Rectal smooth muscle tissue (tissue), 1 donor: ENCODE measurements at regions not wholly inside any gene's neighbourhood (a gene's known extent, or its start where the extent isn't known, plus 50 kb on each side); places are given as distances from the start of the nearest gene placed in this dataset.

Experiments
- H3K27ac ChIP-seq: one replicate; pipeline ENCODE4 v1.7.0; 2013; ENCODE audit warnings: low read depth, low read length, inconsistent platforms
- H3K27me3 ChIP-seq: one replicate; pipeline ENCODE4 v1.7.0; 2013; ENCODE audit warnings: low read length; ENCODE audit not compliant: control insufficient read depth, insufficient read depth
- H3K36me3 ChIP-seq: one replicate; pipeline ENCODE4 v1.7.0; 2013; ENCODE audit warnings: low read length; ENCODE audit not compliant: control insufficient read depth, insufficient read depth
- H3K4me1 ChIP-seq: one replicate; pipeline ENCODE4 v1.7.0; 2013; ENCODE audit warnings: low read length; ENCODE audit not compliant: control insufficient read depth, insufficient read depth
- H3K4me3 ChIP-seq: one replicate; pipeline ENCODE4 v1.7.0; 2013; ENCODE audit warnings: low read length
- H3K9ac ChIP-seq: one replicate; pipeline ENCODE4 v1.7.0; 2013; ENCODE audit warnings: low read length

DNA sequence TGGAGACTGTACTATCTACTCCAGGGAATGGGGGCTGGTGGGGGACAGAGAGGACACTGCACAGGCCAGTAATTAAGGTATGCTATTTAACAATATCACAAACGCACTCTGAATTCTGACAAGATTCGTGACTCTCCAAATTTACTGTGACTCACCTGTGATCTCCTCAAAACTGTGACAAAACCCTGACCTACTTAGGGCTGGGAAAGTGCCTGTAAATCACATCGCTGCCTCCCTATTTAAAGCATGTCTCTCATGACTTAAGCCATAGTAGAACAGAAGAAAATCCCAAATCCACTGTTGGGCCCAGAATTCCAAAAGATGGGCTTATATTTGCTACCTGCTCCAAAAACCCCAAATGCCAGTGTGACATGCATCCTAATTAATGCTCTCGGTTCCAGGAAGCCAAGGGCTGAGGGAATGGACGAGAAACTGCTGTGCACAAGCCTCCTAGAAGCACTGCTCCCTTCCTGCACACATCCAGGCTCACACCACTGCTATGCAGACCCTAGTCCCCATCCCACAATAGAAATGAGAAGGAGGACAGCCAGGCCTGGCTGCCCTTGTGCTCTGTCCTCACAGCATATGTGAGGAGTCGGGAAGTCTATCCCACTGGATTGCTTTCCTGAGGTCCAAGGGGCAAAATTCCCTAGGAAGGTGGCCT is 187.7 kb upstream of the CHRNA7 start:
- no peaks in the 10 kb centered on the region for H3K4me1 ChIP-seq

DNA sequence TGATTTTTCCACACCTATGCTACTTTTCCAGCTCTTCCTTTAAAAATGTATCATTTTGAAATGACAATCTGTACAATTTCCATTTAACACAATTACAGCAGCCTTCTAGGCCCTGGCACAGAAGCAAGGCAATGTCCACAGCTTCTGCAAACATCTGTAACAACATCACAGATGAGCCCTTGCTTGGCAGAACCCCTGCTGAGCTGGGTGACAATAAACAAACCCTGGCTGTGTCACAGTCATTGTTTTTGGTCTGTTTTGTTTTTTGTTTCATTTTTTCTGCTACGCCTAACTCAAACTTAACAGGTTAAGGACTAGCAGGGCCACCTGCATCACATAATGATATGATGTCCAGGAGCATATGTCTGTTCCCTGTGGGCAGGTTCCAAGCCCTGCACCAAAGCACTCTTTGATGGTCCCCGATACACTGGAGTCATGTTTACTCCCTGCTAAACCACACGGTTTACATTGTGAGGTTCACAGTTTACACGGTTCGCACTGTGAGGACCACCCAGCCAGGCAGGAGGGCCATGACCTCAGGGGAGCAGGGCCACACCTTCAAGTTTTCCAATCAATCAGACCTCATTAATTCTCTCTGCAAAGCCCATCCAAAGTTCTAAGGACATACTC is 186.8 kb upstream of the CHRNA7 start:
- Histone ChIP-seq H3K4me1 (no peaks in the 10 kb centered on the region), H3K9ac (no peak overlapping the region), H3K36me3 (no peaks in the 10 kb centered on the region), H3K27me3 (no peaks in the 10 kb centered on the region), H3K4me3 (no peak overlapping the region), H3K27ac (no peak overlapping the region)

More for the DNA sequence above, 187.7 kb upstream of the CHRNA7 start:
- Histone ChIP-seq H3K27me3 (no peaks in the 10 kb centered on the region), H3K4me3 (no peak overlapping the region), H3K36me3 (no peaks in the 10 kb centered on the region), H3K27ac (no peak overlapping the region), H3K9ac (no peak overlapping the region)

DNA sequence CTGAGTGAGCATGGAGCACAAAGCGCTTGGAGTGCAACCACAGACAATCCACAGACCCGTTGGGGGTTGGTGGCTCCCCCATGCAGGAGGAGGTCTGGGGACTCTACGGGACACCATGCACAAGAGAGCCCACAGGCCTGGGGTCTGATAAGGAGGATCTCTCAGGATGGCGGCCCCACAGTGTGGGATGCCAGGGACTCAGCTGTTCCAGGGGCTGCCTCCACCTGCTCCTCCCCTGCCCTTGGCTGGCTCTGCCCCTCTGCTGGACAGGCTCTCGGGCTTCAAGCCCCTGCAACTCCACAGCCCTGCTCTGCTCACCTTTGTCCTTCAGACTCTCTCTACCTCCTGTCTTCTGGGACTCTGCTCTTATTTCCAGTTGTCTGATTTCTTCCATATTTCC is 184.5 kb upstream of the CHRNA7 start:
- Histone ChIP-seq H3K27ac (no peak overlapping the region), H3K9ac (no peak overlapping the region), H3K36me3 (no peaks in the 10 kb centered on the region), H3K27me3 (no peaks in the 10 kb centered on the region), H3K4me3 (no peak overlapping the region), H3K4me1 (no peaks in the 10 kb centered on the region)

DNA sequence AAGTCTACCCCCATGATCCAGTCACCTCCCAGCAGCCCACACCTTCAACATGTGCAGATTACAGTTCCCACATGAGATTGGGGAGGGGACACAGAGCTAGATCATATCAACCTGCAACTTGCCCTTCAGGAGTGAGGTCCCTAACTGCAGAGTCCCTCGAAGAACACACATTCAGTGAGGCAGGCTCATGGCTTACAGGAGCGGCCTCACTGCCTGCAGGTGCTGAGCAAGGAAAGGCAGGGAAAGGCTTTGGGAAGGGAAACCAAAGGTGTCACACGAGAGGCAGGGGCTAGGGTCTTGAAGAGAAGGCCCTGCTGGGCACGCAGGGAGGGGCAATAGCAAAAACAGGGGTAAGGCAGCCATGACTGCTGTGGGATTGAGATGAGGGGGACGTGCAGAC is 182.4 kb upstream of the CHRNA7 start:
- Histone ChIP-seq H3K36me3 (no peaks in the 10 kb centered on the region), H3K27me3 (no peaks in the 10 kb centered on the region), H3K4me3 (no peak overlapping the region), H3K27ac (no peak overlapping the region), H3K9ac (no peak overlapping the region), H3K4me1 (no peaks in the 10 kb centered on the region)

DNA sequence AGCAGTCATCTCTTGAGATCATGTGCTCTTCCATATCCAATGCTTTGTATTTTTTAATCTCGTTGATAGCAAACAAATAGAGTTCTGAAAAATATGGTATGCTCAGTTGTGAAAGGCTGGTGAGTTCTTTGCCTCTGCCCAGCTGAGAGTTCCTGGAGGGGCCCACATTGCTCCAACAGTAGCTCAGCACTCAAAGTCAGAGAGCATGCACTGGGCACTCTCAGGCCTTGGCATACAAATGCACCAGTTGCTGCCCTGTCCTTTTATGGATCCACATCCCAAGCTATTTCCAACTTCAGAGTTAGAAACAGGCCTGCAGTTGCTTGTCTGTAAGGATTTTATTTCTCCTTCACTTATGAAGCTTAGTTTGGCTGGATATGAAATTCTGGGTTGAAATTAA is 181.7 kb upstream of the CHRNA7 start:
- no peaks in the 10 kb centered on the region for H3K27me3 ChIP-seq
- no peak overlapping the region for H3K9ac ChIP-seq
- no peak overlapping the region for H3K4me3 ChIP-seq
- H3K27ac ChIP-seq: no peak overlapping the region
- no peaks in the 10 kb centered on the region for H3K4me1 ChIP-seq
- no peaks in the 10 kb centered on the region for H3K36me3 ChIP-seq

DNA sequence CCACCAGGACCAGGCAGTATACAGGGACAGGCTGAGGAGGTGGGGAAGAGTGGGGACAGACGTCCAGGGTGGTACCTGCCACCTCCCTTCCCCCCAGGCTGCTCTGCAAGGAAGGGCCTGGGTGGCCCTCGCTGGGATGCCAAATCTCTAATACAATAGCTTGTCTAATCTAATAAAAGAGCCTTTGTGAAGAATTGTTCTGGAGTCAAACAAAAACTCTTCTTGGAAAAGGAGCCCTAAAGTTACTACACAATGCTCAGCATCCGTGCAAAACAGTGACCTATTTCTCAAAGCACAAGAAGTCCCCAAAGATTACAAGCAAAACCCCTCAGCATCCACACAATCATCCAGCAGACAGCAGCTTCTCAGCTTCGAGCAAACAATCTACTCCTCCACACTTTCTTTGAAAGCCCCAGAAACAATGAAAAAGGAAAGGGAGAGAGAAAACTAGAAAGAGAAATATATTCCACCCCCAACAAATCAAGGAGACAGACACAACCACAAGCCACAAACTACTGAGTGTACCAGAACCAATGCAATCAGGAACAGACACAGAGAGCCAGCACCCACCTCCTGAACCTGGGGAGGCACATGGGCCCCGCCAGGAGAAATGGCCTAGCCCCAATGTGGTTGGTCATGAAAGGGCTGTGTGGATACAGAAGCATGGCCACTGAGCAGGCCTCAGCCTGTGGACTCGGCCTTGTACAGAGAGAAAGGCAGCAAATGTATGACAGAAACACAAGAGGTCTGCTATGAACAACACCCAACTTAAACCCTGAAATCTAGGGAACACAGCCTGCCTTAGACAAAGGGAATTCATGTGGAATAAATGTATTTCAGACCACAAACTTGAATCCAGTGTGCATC is 177.1 kb upstream of the CHRNA7 start:
- H3K27ac ChIP-seq: no peak overlapping the region

DNA sequence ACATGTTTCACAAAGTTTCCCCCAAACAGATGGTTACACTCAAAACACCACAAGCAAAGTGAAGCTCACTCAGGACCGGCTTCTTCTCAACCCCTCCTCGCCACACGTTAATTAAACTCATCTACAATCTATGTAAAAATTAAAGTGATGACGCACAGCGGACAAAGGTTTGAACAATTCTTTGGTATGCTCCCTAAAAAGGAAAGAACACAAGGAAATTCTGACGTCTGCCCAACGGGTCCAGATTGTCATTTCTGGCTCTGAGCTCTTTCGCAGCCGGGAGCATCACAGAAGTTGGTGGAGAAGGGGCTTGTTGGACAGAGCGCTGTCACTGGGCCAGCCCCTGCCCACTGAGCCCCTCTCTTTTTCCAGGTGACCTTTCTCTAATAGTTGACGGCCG is 173.7 kb upstream of the CHRNA7 start:
- Histone ChIP-seq H3K9ac (no peak overlapping the region), H3K36me3 (no peaks in the 10 kb centered on the region), H3K4me1 (no peaks in the 10 kb centered on the region), H3K27me3 (no peaks in the 10 kb centered on the region), H3K27ac (no peak overlapping the region), H3K4me3 (no peak overlapping the region)

More for the DNA sequence above, 177.1 kb upstream of the CHRNA7 start:
- Histone ChIP-seq H3K9ac (no peak overlapping the region), H3K4me3 (no peak overlapping the region), H3K4me1 (no peaks in the 10 kb centered on the region), H3K36me3 (no peaks in the 10 kb centered on the region), H3K27me3 (no peaks in the 10 kb centered on the region)

DNA sequence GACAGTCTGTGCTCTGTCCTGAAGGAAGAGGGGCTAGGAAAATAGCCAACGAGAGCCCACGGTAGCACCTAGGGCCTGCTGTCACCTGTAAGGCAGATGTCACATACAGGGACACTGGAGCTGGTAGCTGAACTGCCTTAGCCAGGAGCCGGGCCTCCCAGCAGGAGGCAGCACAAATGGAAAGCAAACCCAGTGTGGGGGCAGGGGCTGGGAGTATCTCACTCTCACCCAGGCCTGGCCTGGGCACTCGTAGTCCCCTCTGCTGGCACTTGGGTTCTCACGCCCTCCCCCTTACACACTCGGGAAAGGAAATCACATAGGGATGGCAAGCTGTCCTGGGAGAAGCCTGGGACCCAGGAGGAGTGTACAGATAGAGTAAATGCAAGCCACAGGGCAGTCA is 173.1 kb upstream of the CHRNA7 start:
- Histone ChIP-seq H3K27me3 (no peaks in the 10 kb centered on the region), H3K9ac (no peak overlapping the region), H3K4me3 (no peak overlapping the region), H3K27ac (no peak overlapping the region), H3K36me3 (no peaks in the 10 kb centered on the region), H3K4me1 (no peaks in the 10 kb centered on the region)

DNA sequence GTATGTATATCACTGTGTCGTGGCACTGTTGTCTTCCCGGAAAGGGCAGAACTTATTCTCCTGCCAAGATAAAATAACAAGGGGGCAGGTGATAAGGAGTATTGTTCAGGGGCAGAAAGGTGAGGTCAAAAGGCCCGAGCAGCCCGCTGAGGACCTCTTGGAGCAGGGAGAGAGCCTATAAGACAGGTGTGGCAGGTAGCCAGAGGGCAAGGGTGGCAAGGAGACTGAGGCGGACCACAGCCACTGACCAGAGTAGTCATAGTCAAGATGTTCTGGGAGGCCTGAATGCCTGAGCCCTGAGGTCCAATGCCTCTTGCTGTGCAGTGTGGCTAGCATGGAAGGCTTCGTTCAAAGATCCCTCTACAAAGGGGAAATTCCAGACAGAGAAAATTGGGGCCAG is 172.3 kb upstream of the CHRNA7 start:
- H3K4me1 ChIP-seq: no peaks in the 10 kb centered on the region
- no peaks in the 10 kb centered on the region for H3K36me3 ChIP-seq
- no peak overlapping the region for H3K27ac ChIP-seq
- H3K4me3 ChIP-seq: no peak overlapping the region
- H3K27me3 ChIP-seq: no peaks in the 10 kb centered on the region
- no peak overlapping the region for H3K9ac ChIP-seq

DNA sequence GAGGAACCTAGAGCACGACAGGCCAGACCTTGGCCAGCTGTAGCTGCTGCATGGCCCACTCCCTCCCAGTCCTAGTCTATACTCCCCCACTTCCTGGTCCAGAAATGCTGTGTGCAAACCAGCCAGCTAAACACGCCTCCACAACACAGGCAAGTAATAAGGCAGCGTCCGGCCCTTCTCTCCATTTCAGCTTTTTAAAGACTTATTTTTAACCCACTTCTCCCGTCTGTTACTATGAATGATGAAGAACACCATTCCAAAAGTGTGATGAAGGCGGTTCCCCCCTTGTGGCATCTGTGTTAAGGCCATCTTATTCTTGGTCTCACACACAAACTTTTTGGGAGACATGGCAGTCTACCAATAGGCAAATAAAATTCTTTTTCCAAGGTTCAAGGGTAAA is 164.1 kb upstream of the CHRNA7 start:
- no peaks in the 10 kb centered on the region for H3K27me3 ChIP-seq
- no peaks in the 10 kb centered on the region for H3K36me3 ChIP-seq
- no peak overlapping the region for H3K9ac ChIP-seq
- H3K27ac ChIP-seq: no peak overlapping the region
- peaks cover 3% of the 10 kb centered on the region for H3K4me1 ChIP-seq
- H3K4me3 ChIP-seq: no peak overlapping the region

DNA sequence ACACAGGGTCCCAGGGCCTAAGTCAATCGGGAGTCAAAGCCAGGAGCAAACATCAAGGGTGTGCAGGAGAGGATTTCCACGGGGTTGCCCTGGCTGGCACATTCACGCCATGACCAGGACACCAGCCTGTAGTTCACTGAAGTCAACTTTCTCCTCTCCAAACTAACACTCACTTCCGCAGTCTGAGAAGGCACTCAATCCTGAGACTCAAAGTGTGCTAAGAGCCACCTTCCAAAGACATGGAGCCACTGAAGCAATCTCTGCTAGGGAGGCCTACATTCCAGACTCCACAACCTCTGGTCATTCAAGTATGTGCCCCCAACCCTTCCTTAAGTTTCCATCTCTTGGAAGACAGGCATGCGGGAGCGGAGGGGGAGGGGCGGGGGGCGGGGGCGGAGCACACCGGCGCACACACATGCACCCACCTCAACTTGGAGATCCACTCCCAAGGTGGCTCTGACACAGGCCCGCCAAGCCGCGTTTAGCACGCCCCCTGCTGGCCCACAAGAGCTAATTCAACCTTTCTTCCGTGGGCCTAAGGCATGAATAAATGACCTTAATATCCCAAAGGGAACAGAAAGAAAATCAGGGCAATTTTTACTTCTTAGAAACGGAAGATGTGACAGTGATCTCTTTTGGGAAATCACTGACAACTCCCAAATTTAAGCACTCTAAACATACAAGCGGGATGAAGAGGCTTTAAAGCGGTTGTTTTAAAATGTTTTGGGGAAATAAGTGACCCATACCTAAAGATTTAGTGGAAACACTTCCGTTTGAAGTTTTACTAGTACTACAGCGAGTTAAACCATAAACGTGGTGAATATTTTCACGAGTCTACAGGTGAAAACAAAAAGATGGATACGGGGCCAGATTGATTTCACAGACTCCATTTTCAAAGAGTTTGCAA is 162.5 kb upstream of the CHRNA7 start:
- no peaks in the 10 kb centered on the region for H3K27me3 ChIP-seq
- no peak overlapping the region for H3K9ac ChIP-seq
- peaks cover 3% of the 10 kb centered on the region for H3K4me1 ChIP-seq
- H3K36me3 ChIP-seq: no peaks in the 10 kb centered on the region
- H3K27ac ChIP-seq: no peak overlapping the region
- no peak overlapping the region for H3K4me3 ChIP-seq
